ENCODE measurements at regions not wholly inside any gene's neighbourhood (a gene's known extent, or its start where the extent isn't known, plus 50 kb on each side); places are given as distances from the start of the nearest gene placed in this dataset.

- TF ChIP-seq EZH2phosphoT487 (IDR thresholded peaks at IDR 0.05; ENCODE audit: borderline replicate concordance, low read depth, low read length) (no peak), CTCF (conservative IDR thresholded peaks at IDR 0.05; ENCODE audit: low read length) (no peak)
Measured at GRCh38 chr1:238619652-238620051, 728.9 kb upstream of the ZP4 start.

Data from OCI-LY7 (cell line).